ENCODE measurements at regions not wholly inside any gene's neighbourhood (a gene's known extent, or its start where the extent isn't known, plus 50 kb on each side); places are given as distances from the start of the nearest gene placed in this dataset.
"Not testable (repeated sequence)": the region's sequence is repeated elsewhere in the genome, so short reads cannot be mapped to it uniquely, and the experiment has no call there.

- no peaks in the 10 kb centered on the region for H3K27me3 ChIP-seq
- no peaks in the 10 kb centered on the region for H3K4me1 ChIP-seq
- ATAC-seq = no peak
- TF ChIP-seq POLR2A (IDR thresholded peaks at IDR 0.05) (no peak), CTCF (IDR thresholded peaks at IDR 0.05) (no peak)
- no peak overlapping the region for H3K4me3 ChIP-seq
- H3K27ac ChIP-seq = no peak overlapping the region
- DNase-seq = no peak
- intact Hi-C loops (cut with DNase I) = no loop called here
- H3K36me3 ChIP-seq (replicated peaks in 1 of 2; ENCODE audit: insufficient read depth in 1 of 2, low read depth in 2 of 2) = no peaks in the 10 kb centered on the region
- H3K9me3 ChIP-seq = peaks cover 0 to 19% (median 0%) of the 10 kb centered on the region in 3 donors
These were observed 250.9 kb downstream of the YTHDC2 start for GRCh38 chr5:113764382-113764781.

GRCh38 chr5:113766827-113767226, 253.3 kb downstream of the YTHDC2 start:
- ATAC-seq; DNase-seq; H3K4me1 ChIP-seq; H3K4me3 ChIP-seq; intact Hi-C loops (cut with DNase I); H3K27me3 ChIP-seq; H3K27ac ChIP-seq; H3K36me3 ChIP-seq (replicated peaks in 1 of 2; ENCODE audit: insufficient read depth in 1 of 2, low read depth in 2 of 2): not testable (repeated sequence)
- peaks cover 0 to 19% (median 0%) of the 10 kb centered on the region in 3 donors for H3K9me3 ChIP-seq
- 34 to 85% methylated on average over 2 of the region's 2 CpGs for WGBS, 2 donors

DNA sequence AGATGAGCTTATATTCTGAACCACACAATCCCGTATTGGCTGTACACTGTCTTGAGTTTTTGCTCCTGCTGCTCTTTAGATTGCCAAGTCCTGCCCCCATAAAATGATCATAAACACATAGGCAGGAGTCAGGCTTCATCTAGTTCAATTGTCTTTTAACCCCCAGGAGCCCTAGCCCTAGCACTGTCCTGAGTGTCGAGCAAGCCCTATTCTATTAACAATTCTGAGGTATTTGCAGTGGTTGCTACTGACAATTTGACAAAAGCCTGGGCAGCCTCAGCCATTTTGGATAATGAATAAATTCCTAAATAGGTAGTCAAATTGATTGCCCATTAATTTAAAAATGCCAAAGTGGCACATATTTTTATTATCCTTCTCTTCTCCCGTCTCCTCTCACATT, 257.2 kb downstream of the YTHDC2 start:
- TF ChIP-seq CTCF (IDR thresholded peaks at IDR 0.05) = no peak
- no peak for TF ChIP-seq POLR2A (IDR thresholded peaks at IDR 0.05)
- 53 to 66% methylated on average over 3 of the region's 3 CpGs for WGBS, 2 donors

GRCh38 chr5:113771483-113771882, 258.0 kb downstream of the YTHDC2 start:
- DNase-seq (no peak), ATAC-seq (no peak)
- Histone ChIP-seq H3K4me1 (no peaks in the 10 kb centered on the region), H3K27ac (no peak overlapping the region), H3K9me3 (peaks cover 0 to 13% (median 0%) of the 10 kb centered on the region in 3 donors), H3K27me3 (no peaks in the 10 kb centered on the region), H3K36me3 (replicated peaks in 1 of 2; ENCODE audit: insufficient read depth in 1 of 2, low read depth in 2 of 2) (no peaks in the 10 kb centered on the region), H3K4me3 (no peak overlapping the region)
- intact Hi-C loops (cut with DNase I) = no loop called here
- no peak for TF ChIP-seq CTCF (IDR thresholded peaks at IDR 0.05)
- TF ChIP-seq POLR2A (IDR thresholded peaks at IDR 0.05) = no peak
- 61 to 62% methylated on average over 2 of the region's 2 CpGs for WGBS, 2 donors

More for the DNA sequence above, 257.2 kb downstream of the YTHDC2 start:
- ATAC-seq (no peak), DNase-seq (no peak)
- intact Hi-C loops (cut with DNase I) = no loop called here
- H3K27me3 ChIP-seq = no peaks in the 10 kb centered on the region
- no peaks in the 10 kb centered on the region for H3K36me3 ChIP-seq (replicated peaks in 1 of 2; ENCODE audit: insufficient read depth in 1 of 2, low read depth in 2 of 2)
- H3K9me3 ChIP-seq = peaks cover 0 to 19% (median 0%) of the 10 kb centered on the region in 3 donors
- no peak overlapping the region for H3K27ac ChIP-seq
- H3K4me1 ChIP-seq = no peaks in the 10 kb centered on the region
- no peak overlapping the region for H3K4me3 ChIP-seq

DNA sequence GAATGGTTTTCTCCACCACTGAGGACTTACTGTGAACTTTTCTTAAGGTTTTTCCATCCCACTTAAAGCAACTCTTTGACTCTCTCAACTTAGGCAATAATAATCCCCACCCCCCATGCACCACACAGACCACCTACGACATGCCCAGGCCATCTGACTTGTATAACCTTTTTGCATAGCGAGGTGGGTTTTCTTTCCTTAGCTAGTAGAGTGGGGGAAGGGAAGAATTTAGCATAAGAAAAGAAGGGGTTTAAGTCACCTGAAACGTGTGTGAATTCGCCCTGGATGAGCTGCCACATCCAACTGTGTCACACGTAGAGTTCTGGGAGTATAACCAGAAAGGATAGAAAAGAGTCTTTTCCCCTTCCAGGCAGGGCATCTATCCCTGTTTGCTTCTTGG, 262.7 kb downstream of the YTHDC2 start:
- no peak for ATAC-seq
- intact Hi-C loops (cut with DNase I) = no loop called here
- no peak overlapping the region for H3K27ac ChIP-seq
- DNase-seq = no peak
- no peaks in the 10 kb centered on the region for H3K9me3 ChIP-seq
- 75 to 88% methylated on average over 5 of the region's 5 CpGs for WGBS, 2 donors
- no peaks in the 10 kb centered on the region for H3K4me1 ChIP-seq
- no peaks in the 10 kb centered on the region for H3K27me3 ChIP-seq
- no peak for TF ChIP-seq CTCF (IDR thresholded peaks at IDR 0.05)
- TF ChIP-seq POLR2A (IDR thresholded peaks at IDR 0.05) = no peak
- no peaks in the 10 kb centered on the region for H3K36me3 ChIP-seq (replicated peaks in 1 of 2; ENCODE audit: insufficient read depth in 1 of 2, low read depth in 2 of 2)
- H3K4me3 ChIP-seq = no peak overlapping the region
